Activated CD4-positive, alpha-beta T cell treated with anti-CD3 and anti-CD28 coated beads for 48 hours (primary cell): ENCODE measurements at regions not wholly inside any gene's neighbourhood (a gene's known extent, or its start where the extent isn't known, plus 50 kb on each side); places are given as distances from the start of the nearest gene placed in this dataset.

Experiments used
- DNase-seq: peaks from one replicate; pipeline ENCODE4 v3.0.0-alpha.2; 2020

- no peak for DNase-seq
Observed at GRCh38 chr5:148012801-148013200, 51.0 kb upstream of the SPINK5 start.

GRCh38 chr5:148011398-148012137 is 52.2 kb upstream of the SPINK5 start:
- no peak for DNase-seq

- DNase-seq: peak; percentile 3
Observed at GRCh38 chr5:148005788-148006520, 57.8 kb upstream of the SPINK5 start.

- no peak for DNase-seq
Observed at GRCh38 chr5:148003226-148003625, 60.6 kb upstream of the SPINK5 start.

GRCh38 chr5:148002451-148002850 is 61.3 kb upstream of the SPINK5 start:
- no peak for DNase-seq

- DNase-seq: no peak
Observed at GRCh38 chr5:148000036-148000435, 63.7 kb upstream of the SPINK5 start.

GRCh38 chr5:147998704-147999103 is 65.1 kb upstream of the SPINK5 start:
- no peak for DNase-seq

- DNase-seq: no peak
Observed at GRCh38 chr5:147997486-147997885, 66.3 kb upstream of the SPINK5 start.

- DNase-seq: no peak
Observed at GRCh38 chr5:147996379-147996778, 67.4 kb upstream of the SPINK5 start.

- DNase-seq: no peak
Observed at GRCh38 chr5:147995846-147996245, 67.9 kb upstream of the SPINK5 start.

- no peak for DNase-seq
Observed at GRCh38 chr5:147989994-147990393, 73.8 kb upstream of the SPINK5 start.

GRCh38 chr5:147989239-147989638 is 74.5 kb upstream of the SPINK5 start:
- DNase-seq: no peak

- DNase-seq: no peak
Observed at GRCh38 chr5:147986134-147986757, 77.5 kb upstream of the SPINK5 start.

GRCh38 chr5:147985608-147986007 is 78.2 kb upstream of the SPINK5 start:
- DNase-seq: no peak

GRCh38 chr5:147983742-147984141 is 77.4 kb upstream of the C5orf46 start:
- DNase-seq: no peak

- no peak for DNase-seq
Observed at GRCh38 chr5:147981074-147981473, 74.7 kb upstream of the C5orf46 start.

GRCh38 chr5:147979761-147980160 is 73.4 kb upstream of the C5orf46 start:
- no peak for DNase-seq

GRCh38 chr5:147972076-147972840 is 65.9 kb upstream of the C5orf46 start:
- no peak for DNase-seq

GRCh38 chr5:147971472-147971871 is 65.1 kb upstream of the C5orf46 start:
- DNase-seq: no peak

GRCh38 chr5:147968855-147969254 is 62.5 kb upstream of the C5orf46 start:
- no peak for DNase-seq

- DNase-seq: no peak
Observed at GRCh38 chr5:147966829-147967228, 60.5 kb upstream of the C5orf46 start.

- DNase-seq: no peak
Observed at GRCh38 chr5:147966326-147966725, 60.0 kb upstream of the C5orf46 start.

- DNase-seq: no peak
Observed at GRCh38 chr5:147965715-147966114, 59.4 kb upstream of the C5orf46 start.
